ENCODE measurements at regions not wholly inside any gene's neighbourhood (a gene's known extent, or its start where the extent isn't known, plus 50 kb on each side); places are given as distances from the start of the nearest gene placed in this dataset.
A peak's percentile ranks its signal among the peaks of the same experiment; 100 is the strongest.

DNA sequence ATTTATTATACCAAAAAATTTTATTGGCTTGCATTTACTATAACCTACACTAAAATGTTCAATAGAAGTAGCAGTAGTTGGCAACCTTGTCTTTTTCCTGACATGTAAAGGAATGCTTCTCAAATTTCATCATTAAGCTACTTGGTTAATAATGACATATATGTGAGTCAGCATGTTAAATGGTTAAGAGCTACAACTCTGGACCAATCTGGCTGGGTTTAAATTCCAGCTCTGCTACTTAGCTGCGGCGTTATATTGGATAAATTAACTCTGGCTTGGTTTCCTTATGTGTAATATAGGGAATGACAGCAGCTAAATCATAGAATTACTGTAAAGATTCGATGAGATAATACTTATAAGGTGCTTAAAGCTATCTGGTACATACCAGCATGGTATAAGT is 53.7 kb upstream of the OTOGL start:
- TF ChIP-seq, protein P1, sequence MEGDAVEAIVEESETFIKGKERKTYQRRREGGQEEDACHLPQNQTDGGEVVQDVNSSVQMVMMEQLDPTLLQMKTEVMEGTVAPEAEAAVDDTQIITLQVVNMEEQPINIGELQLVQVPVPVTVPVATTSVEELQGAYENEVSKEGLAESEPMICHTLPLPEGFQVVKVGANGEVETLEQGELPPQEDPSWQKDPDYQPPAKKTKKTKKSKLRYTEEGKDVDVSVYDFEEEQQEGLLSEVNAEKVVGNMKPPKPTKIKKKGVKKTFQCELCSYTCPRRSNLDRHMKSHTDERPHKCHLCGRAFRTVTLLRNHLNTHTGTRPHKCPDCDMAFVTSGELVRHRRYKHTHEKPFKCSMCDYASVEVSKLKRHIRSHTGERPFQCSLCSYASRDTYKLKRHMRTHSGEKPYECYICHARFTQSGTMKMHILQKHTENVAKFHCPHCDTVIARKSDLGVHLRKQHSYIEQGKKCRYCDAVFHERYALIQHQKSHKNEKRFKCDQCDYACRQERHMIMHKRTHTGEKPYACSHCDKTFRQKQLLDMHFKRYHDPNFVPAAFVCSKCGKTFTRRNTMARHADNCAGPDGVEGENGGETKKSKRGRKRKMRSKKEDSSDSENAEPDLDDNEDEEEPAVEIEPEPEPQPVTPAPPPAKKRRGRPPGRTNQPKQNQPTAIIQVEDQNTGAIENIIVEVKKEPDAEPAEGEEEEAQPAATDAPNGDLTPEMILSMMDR (IDR thresholded peaks at IDR 0.05): no peak
- Histone ChIP-seq H3K27me3 (no peaks in the 10 kb centered on the region), H3K27ac (no peak overlapping the region), H3K9me3 (no peaks in the 10 kb centered on the region), H3K4me3 (no peak overlapping the region), H3K36me3 (no peaks in the 10 kb centered on the region), H3K4me1 (peaks cover 0 to 40% (median 0%) of the 10 kb centered on the region in 4 donors)
- intact Hi-C loops (cut with DNase I; ENCODE audit: low total_unique reads): no loop called here
- no peak for DNase-seq

DNA sequence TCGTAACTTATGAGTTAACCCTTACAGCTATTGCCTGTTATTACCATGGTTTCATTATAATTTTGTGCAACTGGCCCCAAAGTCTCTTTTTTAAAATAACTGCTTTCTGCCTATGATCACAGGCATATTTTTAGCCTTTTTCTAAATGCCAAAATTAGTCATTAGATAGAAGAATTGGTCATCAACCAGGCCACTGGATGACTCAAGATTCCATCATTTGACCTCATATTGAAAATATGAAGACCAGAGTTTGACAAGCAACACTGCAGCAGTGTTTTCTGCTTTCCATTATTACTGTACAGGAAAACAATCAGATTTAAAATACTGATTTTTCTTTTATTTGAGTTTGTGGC is 54.7 kb upstream of the OTOGL start:
- peak overlapping the region; percentile 60 to 72 for H3K27ac ChIP-seq
- no peak overlapping the region for H3K4me3 ChIP-seq
- TF ChIP-seq, protein P1 (IDR thresholded peaks at IDR 0.05): no peak
- H3K36me3 ChIP-seq: no peaks in the 10 kb centered on the region
- H3K4me1 ChIP-seq: peaks cover 0 to 36% (median 0%) of the 10 kb centered on the region in 4 donors
- intact Hi-C loops (cut with DNase I; ENCODE audit: low total_unique reads): no loop called here
- no peaks in the 10 kb centered on the region for H3K9me3 ChIP-seq
- no peak for DNase-seq
- H3K27me3 ChIP-seq: no peaks in the 10 kb centered on the region

DNA sequence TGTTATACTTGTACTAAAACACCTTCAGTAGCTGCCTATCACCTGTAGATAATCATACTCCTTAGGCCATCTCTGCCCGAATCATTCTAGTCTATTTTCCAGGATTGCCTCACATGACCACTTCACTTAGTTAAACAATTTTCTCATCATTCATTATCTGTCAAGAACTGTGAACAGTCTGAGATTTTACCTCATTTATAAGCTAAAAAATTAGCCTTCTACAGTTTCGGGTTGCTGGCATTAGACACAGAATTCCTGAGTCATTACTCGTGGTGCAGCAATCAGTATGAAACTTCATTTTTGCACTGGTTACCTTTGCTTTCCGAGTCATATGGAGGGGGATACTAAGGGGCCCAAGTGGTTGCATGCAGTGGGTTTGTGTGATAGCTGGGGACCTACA is 57.6 kb upstream of the OTOGL start:
- peaks cover 0 to 56% (median 0%) of the 10 kb centered on the region in 4 donors for H3K4me1 ChIP-seq
- H3K4me3 ChIP-seq: no peak overlapping the region
- H3K9me3 ChIP-seq: no peaks in the 10 kb centered on the region
- peak overlapping the region; percentile 36 to 72 for H3K27ac ChIP-seq
- no peaks in the 10 kb centered on the region for H3K27me3 ChIP-seq
- intact Hi-C loops (cut with DNase I; ENCODE audit: low total_unique reads): no loop called here
- H3K36me3 ChIP-seq: no peaks in the 10 kb centered on the region
- TF ChIP-seq, protein P1 (IDR thresholded peaks at IDR 0.05): no peak
- DNase-seq: no peak

DNA sequence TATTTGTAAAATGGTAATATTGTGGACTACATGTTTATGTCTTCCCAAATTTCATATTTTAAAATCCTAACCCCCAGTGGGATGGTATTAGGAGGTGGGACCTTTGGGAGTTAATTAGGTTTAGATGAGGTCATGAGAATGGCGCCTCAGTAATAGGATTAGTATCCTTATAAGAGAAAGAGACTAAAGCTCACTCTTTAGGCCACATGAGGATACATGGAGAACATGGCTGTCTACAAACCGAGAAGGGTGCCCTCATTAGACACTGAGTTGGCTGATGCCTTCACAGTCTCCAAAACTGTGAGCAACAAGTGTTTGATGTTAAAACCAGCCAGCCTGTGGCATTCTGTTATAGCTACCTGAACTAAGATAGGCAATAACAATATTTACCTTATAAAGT is 58.3 kb upstream of the OTOGL start:
- H3K4me3 ChIP-seq: no peak overlapping the region
- H3K9me3 ChIP-seq: no peaks in the 10 kb centered on the region
- TF ChIP-seq, protein P1 (IDR thresholded peaks at IDR 0.05): no peak
- no peaks in the 10 kb centered on the region for H3K36me3 ChIP-seq
- peak overlapping the region; percentile 36 to 72 for H3K27ac ChIP-seq
- no peaks in the 10 kb centered on the region for H3K27me3 ChIP-seq
- intact Hi-C loops (cut with DNase I; ENCODE audit: low total_unique reads): no loop called here
- peaks cover 0 to 56% (median 0%) of the 10 kb centered on the region in 4 donors for H3K4me1 ChIP-seq
- DNase-seq: no peak

DNA sequence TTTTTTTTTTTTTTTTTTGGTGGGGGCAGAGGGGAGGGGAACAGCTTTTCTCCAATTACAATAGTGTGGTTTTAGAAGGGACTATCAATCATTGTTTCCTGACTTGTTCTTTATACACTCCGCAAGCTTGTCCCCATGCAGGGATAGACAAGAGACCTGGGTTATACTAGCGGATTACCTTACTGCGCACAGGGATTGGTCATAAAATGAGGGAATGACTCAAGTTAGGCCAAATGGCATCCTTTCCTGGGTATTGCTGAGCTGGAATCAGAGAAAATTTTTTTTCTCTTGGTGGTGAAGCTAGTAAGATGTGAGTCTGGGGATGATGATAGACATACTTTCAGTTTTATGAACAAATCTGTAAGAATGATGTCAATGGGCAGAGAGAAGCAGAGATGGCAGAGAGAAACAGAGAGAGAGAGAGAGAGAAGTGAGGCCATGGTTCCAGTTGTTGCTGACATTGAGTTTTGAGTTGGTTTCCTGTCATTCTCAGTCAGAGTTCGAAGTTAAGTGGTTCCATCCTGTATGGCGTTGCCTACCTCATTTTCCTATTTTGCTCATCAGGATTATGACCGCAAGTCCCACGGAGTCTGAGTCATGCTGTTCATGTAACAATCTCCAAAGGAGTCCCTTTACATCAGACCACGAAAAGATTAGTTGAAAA is 59.1 kb upstream of the OTOGL start:
- TF ChIP-seq, protein P1 (IDR thresholded peaks at IDR 0.05): no peak
- intact Hi-C loops (cut with DNase I; ENCODE audit: low total_unique reads): no loop called here
- no peaks in the 10 kb centered on the region for H3K27me3 ChIP-seq
- H3K9me3 ChIP-seq: no peaks in the 10 kb centered on the region
- peaks cover 0 to 59% (median 0%) of the 10 kb centered on the region in 4 donors for H3K4me1 ChIP-seq
- no peak overlapping the region for H3K4me3 ChIP-seq
- no peak for DNase-seq
- no peak overlapping the region for H3K27ac ChIP-seq
- no peaks in the 10 kb centered on the region for H3K36me3 ChIP-seq
